ENCODE measurements at regions not wholly inside any gene's neighbourhood (a gene's known extent, or its start where the extent isn't known, plus 50 kb on each side); places are given as distances from the start of the nearest gene placed in this dataset.

DNA sequence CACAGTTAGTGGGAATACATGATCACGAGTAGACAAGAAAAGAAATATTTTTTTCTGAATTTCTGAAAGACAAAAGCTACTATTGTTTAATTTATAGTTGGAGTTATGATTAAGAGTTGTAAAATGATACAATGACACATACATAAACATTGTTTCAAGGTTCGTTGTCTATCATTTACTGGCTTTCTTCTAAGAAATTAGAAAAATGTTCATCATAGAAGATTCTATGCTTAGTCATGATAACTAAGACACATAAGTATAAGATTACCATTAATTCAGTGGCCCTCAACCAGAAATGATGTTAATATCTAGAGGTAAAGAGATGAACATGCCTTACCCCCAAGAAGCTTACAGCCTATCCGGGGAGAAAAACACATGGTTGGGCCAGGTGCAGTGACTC is 1832.8 kb upstream of the PRR20A start:
- TF ChIP-seq POLR2AphosphoS5 (IDR thresholded peaks at IDR 0.05) (no peak), POLR2A (IDR thresholded peaks at IDR 0.05) (no peak)

Measured in stomach (tissue), 4 donors.